SKM-1 (cell line): ENCODE measurements at regions not wholly inside any gene's neighbourhood (a gene's known extent, or its start where the extent isn't known, plus 50 kb on each side); places are given as distances from the start of the nearest gene placed in this dataset.

Experiments
- DNase-seq: peaks from one replicate; lab custom pipeline; 2025; ENCODE audit not compliant: unreplicated experiment; lab: John Stamatoyannopoulos, UW

DNA sequence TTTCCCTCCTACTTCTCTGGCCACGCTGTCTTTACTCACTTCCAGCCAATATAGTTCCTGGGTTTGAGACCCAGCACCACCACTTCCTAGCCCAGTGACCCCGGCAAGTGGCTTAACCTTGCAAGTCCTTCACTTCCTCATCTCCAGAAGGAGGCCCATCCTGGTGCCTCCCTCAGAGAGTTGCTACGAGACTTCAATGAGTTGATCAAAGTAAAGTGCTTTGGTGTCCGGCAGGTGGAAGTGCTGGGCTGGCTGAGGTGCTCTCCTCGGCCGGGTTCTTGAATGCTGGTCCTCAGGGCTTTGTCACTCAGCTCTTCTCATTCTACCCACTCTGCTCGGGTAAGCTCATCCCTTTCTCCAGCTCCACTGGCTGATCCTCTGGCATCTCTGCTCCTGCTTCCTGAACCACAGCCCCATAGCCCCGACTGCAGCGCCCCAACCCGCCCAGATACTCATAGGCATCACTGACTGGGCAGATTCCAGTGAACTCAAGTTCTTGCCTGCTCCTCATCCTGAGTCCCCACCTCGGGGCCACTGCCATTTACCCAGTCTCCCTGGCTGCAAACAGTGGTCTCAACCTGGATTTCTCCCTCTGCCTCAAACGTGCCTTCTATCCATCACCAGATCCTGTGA, 75.8 kb upstream of the WNT4 start:
- DNase-seq = no peak

- no peak for DNase-seq
These were observed 78.4 kb upstream of the WNT4 start for GRCh38 chr1:22221233-22221780.

GRCh38 chr1:22222723-22223122, 79.8 kb upstream of the WNT4 start:
- no peak for DNase-seq

- no peak for DNase-seq
These were observed 80.3 kb upstream of the WNT4 start for GRCh38 chr1:22223176-22223575.

DNA sequence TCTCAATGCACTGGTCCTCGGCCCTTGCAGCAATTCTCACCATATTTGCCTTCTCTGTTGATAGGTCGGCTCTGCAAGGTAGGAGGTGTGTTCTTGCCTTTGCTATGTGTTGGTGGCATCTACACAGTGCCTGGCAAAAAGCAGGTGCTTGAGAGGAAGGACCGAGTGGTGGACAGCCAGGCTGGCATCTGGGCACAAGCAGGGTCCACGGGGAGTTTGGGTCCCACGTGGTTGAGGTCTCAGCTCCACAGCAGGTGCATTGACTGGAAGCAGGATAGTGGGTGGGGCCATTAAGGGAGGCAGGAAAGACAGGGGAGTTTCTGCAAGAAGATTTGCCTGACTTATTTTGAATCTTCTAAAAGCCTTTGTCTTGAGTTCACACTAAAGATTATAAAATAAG, 81.2 kb upstream of the WNT4 start:
- DNase-seq = no peak

GRCh38 chr1:22224631-22225030, 81.7 kb upstream of the WNT4 start:
- DNase-seq = no peak

DNA sequence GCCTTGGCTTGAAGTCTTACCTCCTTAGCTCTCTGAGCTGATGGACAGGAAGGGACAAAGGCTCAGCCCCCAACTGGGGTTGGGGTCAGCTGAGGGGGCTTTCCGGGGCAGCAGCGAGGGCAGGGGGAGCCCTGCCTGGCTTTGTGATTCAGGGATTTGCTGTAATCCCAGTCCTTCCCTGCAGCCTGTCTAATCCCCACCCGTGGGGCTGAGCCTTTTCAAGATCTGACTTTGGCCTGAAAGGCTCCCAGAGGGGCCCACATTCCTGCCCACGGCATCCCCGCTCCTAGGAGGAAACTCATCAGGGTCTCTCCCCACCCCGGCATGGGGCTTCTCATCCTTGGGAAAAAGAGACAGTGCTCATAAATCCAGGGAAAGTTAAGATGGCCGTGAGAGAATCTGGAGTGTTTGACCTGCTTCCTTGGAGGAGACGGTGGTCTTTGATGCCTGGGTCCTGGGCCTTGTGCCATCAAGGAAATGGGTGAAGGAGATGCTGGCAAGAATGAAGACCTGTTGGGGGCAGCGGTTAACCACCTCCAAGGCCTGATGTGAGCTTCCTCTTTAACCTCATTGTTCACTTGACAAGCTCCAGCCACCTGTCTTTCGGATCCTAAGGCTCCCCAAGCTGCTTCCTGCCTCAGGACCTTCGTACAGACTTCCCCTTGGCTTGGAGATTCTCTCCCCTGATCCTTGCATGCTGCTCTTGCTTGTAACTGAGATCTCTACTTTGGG, 83.1 kb upstream of the WNT4 start:
- DNase-seq = no peak

DNA sequence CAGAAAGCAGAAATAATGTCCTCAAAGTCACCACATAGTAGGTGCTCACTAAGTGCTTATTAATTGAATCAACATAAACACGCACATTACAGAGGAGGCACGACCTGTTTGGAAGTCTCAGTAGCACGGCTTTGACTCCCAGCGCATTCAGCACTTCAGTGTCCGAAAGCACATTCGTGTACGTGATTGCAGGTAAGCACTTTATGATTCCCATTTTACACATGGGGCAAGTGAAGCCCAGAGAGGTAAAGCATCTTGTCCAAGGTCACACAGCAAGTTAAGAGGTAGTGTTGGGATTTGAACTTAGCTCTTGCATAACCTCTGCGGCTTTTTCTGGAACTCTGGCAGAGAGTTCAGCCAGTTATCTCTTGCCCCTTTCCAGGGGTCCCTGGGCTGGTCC, 85.2 kb upstream of the WNT4 start:
- no peak for DNase-seq

- no peak for DNase-seq
These were observed 85.6 kb upstream of the WNT4 start for GRCh38 chr1:22228505-22228911.

DNA sequence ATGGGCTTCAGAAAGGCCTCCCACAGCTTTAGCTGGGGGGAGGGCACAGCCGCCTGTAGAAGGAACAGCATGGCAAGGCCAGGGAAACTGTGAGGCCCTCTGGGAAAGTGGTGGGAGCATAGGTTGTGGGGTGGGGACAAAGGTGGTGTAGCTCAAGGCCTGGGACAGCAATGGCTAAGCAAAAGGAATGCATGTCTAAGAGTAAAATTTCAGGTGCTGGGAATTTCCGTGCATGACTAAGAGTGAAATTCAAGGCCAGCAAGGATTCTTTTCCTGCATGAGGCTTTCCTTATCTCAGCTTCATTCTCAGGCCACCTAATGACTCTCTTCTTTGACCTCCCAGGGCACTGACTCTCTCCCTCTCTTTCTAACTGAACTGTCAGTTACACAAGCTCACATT, 86.5 kb upstream of the WNT4 start:
- no peak for DNase-seq

DNA sequence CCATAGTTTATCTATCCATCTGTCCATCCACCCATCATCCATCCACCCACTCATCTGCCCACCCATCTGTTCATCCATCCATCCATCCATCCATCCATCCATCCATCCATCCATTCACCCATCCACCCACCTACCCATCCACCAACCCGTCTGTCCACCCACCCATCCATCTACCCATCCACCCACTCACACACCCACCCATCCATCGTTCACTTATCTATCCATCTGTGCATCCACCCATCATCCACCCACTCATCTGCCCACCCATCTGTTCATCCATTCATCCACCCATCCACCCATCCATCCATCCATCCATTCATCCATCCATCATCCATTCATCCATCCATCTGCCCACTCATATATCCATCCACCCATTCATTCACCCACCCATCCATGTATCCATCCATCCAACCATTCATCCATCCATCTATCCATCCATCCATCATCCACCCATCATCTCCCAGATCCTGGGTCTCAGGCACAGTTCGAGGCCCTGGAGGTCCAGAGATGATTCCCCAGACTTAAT, 88.2 kb upstream of the WNT4 start:
- no peak for DNase-seq

- DNase-seq = no peak
These were observed 89.2 kb upstream of the WNT4 start for GRCh38 chr1:22231995-22232690.

DNA sequence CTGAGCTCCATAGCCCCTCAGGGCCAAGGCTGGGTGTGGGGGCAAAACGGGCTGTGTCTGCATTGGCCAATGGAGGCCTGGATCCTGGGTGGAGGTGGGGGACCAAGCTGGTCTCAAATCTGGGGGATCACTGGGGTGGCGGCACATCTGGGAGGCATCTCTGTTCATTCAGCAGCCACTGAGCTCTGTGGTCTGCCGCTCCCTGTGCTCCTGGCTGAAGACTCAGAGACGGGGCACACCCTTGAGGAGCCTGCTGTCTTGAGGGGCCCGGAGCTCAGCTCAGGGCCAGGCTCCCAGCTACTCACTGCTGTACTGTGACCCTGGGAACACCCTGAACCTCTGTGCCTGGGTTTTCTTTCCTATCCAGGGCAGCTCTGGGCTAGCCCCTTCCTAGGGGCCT, 90.3 kb upstream of the WNT4 start:
- DNase-seq = no peak

- no peak for DNase-seq
These were observed 91.7 kb upstream of the WNT4 start for GRCh38 chr1:22234476-22235030.

DNA sequence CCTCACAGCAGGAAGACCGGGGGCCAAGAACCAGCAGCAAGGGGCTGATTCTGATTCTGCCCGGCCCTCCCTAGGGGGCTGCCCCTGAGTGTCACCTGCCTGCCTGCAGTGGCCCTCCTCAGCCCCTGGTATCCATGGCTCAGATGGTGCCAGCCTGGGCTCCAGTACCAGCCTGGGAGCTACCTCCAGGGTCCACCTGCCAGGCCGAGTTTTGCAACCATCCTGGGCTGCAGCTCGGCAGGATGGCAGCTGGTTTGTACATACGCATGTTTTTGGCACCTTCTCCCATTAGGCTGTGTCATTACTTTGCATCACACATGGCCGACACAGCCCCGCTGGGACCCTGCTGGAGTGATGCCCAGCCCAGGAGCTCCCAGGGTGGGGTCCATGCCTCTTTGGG, 93.3 kb upstream of the WNT4 start:
- DNase-seq = no peak

GRCh38 chr1:22236900-22237299, 94.0 kb upstream of the WNT4 start:
- no peak for DNase-seq

- DNase-seq = no peak
These were observed 94.7 kb upstream of the WNT4 start for GRCh38 chr1:22237433-22238093.

DNA sequence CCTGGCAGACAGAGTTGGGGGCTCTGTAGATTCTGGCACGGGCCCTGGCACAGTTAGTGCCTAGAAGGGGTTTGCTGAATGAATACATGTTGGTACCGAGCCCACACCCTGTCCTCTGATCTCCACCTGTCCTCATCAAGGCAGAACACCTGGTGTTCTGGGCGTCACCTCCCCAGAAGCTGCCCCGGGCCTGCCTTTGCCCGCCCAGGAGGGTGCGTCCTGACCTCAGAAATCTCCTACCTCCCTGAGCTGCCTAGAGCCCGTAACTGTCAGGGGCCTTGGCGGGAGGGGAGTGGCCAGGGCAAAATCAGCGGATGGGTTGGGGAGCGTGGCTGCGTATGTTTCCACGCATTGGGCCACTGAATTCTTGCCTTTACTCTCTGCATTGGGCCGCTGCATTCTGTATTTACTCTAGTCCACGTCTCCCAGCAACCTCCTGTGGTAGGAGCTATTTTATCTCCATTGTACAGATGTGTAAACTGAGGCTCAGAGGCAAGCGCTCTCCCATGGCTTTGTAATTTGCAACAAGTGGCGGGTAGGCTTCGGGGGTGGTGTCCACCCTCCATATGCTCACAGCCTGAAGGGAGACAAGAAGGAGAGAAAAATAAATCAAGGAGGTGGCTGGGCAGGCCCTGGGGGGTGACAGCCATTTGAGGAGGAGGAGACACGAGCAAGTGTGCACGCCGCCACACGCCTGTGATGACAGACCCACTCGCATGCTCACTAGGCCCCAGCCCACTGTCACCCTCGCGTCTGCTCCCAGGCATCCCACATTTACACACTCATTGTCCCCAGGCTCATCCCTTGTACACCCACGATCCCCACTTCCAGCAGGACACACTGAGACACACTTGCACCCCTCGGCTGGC, 95.7 kb upstream of the WNT4 start:
- DNase-seq = no peak

DNA sequence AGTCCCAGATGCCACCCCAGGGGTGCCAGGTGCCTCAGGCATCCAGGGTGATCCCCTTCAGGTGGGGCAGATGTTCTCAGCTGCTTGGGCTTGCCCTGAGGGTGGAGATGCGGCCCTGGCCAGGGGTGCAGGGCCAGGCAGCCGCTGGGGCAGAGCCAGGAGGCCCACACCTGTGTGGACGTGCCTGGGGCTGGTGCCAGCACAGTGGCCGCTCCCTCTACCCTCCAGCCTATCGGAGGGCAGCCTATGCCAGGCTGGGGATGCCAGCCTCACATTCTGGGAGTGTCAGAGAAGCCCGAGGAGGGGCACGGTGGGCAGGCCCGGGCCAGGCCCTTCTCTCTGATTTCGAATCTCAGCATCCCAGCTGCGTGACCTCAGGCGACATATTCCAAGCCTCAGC, 96.5 kb upstream of the WNT4 start:
- no peak for DNase-seq

GRCh38 chr1:22241250-22241649, 98.4 kb upstream of the WNT4 start:
- no peak for DNase-seq
